ENCODE measurements at regions not wholly inside any gene's neighbourhood (a gene's known extent, or its start where the extent isn't known, plus 50 kb on each side); places are given as distances from the start of the nearest gene placed in this dataset.

DNA sequence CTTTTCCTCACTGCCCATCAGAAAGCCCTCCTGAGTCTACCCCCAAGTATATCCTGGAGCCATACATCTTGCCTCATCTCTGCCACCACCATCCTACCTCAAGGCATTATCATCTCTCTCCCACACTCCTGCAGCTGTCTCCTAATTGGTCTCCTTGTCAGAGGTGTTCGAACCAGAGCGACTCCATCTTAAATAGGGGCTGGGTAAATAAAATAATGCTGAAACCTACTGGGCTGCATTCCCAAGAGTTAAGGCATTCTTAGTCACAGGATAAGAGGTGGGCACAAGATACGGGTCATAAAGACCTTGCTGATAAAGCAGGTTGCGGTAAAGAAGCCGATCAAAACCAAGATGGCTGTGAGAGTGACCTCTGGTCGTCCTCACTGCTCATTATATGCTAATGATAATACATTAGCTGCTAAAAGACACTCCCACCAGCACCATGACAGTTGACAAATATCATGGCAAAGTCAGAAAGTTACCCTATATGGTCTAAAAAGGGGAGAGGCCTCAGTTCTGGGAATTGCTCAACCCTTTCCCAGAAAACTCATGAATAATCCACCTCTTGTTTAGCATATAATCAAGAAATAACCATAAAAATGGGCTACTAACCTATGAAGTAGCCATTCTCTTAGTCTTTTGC lies 97.0 kb upstream of the C16orf82 start (continued):
- TF ChIP-seq, protein P1, sequence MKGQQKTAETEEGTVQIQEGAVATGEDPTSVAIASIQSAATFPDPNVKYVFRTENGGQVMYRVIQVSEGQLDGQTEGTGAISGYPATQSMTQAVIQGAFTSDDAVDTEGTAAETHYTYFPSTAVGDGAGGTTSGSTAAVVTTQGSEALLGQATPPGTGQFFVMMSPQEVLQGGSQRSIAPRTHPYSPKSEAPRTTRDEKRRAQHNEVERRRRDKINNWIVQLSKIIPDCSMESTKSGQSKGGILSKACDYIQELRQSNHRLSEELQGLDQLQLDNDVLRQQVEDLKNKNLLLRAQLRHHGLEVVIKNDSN (CRISPR knock-in tag; IDR thresholded peaks at IDR 0.05): no peak
- TF ChIP-seq MAFG (tag; conservative IDR thresholded peaks at IDR 0.05) (peak; percentile 48; the same call in 1 of the 2 replicates), MYBL2 (IDR thresholded peaks at IDR 0.05; ENCODE audit: low read depth) (no peak), MYBL2 (CRISPR knock-in tag; IDR thresholded peaks at IDR 0.05; ENCODE audit: borderline replicate concordance) (no peak), NBN (IDR thresholded peaks at IDR 0.05; ENCODE audit: low read depth) (no peak), MXI1 (IDR thresholded peaks at IDR 0.05; ENCODE audit: low read depth, low read length) (no peak), SIN3B (IDR thresholded peaks at IDR 0.05; ENCODE audit: low read depth) (no peak), SMAD1 (IDR thresholded peaks at IDR 0.05; ENCODE audit: low read depth, low read length, partially characterized antibody) (no peak), ZNF583 (CRISPR knock-in tag; IDR thresholded peaks at IDR 0.05) (peak; percentile 89; the same call in 1 of the 2 replicates), SOX6 (IDR thresholded peaks at IDR 0.05) (no peak), RFX5 (IDR thresholded peaks at IDR 0.05; ENCODE audit: low read depth, low read length) (no peak), SAFB (IDR thresholded peaks at IDR 0.05; ENCODE audit: borderline replicate concordance, low read depth, low read length) (no peak), ZNF551 (CRISPR knock-in tag; IDR thresholded peaks at IDR 0.05) (no peak), MEIS2 (IDR thresholded peaks at IDR 0.05; ENCODE audit: partially characterized antibody) (peak; percentile 56), ZNF175 (CRISPR knock-in tag; IDR thresholded peaks at IDR 0.05; ENCODE audit: low read depth) (peak; percentile 88), SUPT5H (IDR thresholded peaks at IDR 0.05) (no peak), ZKSCAN3 (CRISPR knock-in tag; IDR thresholded peaks at IDR 0.05) (no peak), MCM7 (IDR thresholded peaks at IDR 0.05) (no peak), TEAD4 (IDR thresholded peaks at IDR 0.05; ENCODE audit: low read length) (no peak), TEAD4 (CRISPR knock-in tag; IDR thresholded peaks at IDR 0.05; ENCODE audit: borderline replicate concordance) (no peak), PRPF4 (IDR thresholded peaks at IDR 0.05; ENCODE audit: insufficient read depth, low read depth, low read length, poor library complexity, severe bottlenecking) (no peak), NCOR1 (IDR thresholded peaks at IDR 0.05) (no peak), BCL6 (CRISPR knock-in tag; IDR thresholded peaks at IDR 0.05) (no peak)
- TF ChIP-seq, protein P2, sequence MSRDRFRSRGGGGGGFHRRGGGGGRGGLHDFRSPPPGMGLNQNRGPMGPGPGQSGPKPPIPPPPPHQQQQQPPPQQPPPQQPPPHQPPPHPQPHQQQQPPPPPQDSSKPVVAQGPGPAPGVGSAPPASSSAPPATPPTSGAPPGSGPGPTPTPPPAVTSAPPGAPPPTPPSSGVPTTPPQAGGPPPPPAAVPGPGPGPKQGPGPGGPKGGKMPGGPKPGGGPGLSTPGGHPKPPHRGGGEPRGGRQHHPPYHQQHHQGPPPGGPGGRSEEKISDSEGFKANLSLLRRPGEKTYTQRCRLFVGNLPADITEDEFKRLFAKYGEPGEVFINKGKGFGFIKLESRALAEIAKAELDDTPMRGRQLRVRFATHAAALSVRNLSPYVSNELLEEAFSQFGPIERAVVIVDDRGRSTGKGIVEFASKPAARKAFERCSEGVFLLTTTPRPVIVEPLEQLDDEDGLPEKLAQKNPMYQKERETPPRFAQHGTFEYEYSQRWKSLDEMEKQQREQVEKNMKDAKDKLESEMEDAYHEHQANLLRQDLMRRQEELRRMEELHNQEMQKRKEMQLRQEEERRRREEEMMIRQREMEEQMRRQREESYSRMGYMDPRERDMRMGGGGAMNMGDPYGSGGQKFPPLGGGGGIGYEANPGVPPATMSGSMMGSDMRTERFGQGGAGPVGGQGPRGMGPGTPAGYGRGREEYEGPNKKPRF (IDR thresholded peaks at IDR 0.05; ENCODE audit: low read depth, low read length): no peak
- TF ChIP-seq, protein P3, sequence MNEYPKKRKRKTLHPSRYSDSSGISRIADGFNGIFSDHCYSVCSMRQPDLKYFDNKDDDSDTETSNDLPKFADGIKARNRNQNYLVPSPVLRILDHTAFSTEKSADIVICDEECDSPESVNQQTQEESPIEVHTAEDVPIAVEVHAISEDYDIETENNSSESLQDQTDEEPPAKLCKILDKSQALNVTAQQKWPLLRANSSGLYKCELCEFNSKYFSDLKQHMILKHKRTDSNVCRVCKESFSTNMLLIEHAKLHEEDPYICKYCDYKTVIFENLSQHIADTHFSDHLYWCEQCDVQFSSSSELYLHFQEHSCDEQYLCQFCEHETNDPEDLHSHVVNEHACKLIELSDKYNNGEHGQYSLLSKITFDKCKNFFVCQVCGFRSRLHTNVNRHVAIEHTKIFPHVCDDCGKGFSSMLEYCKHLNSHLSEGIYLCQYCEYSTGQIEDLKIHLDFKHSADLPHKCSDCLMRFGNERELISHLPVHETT (CRISPR knock-in tag; conservative IDR thresholded peaks at IDR 0.05 in 1 of 2, IDR thresholded peaks at IDR 0.05 in 1 of 2): peak in 1 of 2 experiments; percentile 93; a peak in 2 of 4 replicates
- TF ChIP-seq, protein P4, sequence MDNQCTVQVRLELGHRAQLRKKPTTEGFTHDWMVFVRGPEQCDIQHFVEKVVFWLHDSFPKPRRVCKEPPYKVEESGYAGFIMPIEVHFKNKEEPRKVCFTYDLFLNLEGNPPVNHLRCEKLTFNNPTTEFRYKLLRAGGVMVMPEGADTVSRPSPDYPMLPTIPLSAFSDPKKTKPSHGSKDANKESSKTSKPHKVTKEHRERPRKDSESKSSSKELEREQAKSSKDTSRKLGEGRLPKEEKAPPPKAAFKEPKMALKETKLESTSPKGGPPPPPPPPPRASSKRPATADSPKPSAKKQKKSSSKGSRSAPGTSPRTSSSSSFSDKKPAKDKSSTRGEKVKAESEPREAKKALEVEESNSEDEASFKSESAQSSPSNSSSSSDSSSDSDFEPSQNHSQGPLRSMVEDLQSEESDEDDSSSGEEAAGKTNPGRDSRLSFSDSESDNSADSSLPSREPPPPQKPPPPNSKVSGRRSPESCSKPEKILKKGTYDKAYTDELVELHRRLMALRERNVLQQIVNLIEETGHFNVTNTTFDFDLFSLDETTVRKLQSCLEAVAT (IDR thresholded peaks at IDR 0.05): no peak
